H1 (cell line): ENCODE measurements at regions not wholly inside any gene's neighbourhood (a gene's known extent, or its start where the extent isn't known, plus 50 kb on each side); places are given as distances from the start of the nearest gene placed in this dataset.

Experiments
- CTCF ChIA-PET: fragments of 300-600 bp; sonication (Branson Sonifier 250); formaldehyde crosslinking; loops from one replicate; lab custom pipeline; 2021; ENCODE audit not compliant: partially characterized antibody; lab: Charles Lee
- POLR2A ChIA-PET: fragments of 300-600 bp; sonication (Branson Sonifier 250); formaldehyde crosslinking; loops from one replicate; lab custom pipeline; 2021; ENCODE audit warnings: inconsistent platforms; ENCODE audit not compliant: partially characterized antibody; lab: Charles Lee
- DNase-seq, 2 experiments: peaks; one replicate each; pipeline versions ENCODE4 v3.0.0 to v3.0.0-alpha.2; 2010 to 2022; ENCODE audit warnings: low spot score in 2 of 2, low read depth in 1 of 2, mixed read lengths in 1 of 2
- FAIRE-seq: peaks from 2 replicates; lab custom pipeline; 2011; peaks lifted over from hg19 to GRCh38; lab: Jason Lieb, UNC
- H2AFZ ChIP-seq: 2 replicates; pipeline ENCODE4 v1.8.1; 2012; ENCODE audit warnings: low read length, inconsistent platforms
- H2AK5ac ChIP-seq: 2 replicates; pipeline ENCODE4 v1.6.1; 2013; ENCODE audit warnings: low read depth, low read length
- H2BK120ac ChIP-seq: replicated peaks from 2 replicates; pipeline ENCODE3; 2013; ENCODE audit warnings: low read depth, low read length, inconsistent platforms
- H2BK12ac ChIP-seq: 2 replicates; pipeline ENCODE4 v1.6.1; 2013; ENCODE audit warnings: low read depth, low read length
- H2BK15ac ChIP-seq: 2 replicates; pipeline ENCODE4 v1.6.1; 2013; ENCODE audit warnings: low read length
- H2BK20ac ChIP-seq: 2 replicates; pipeline ENCODE4 v1.6.1; 2013; ENCODE audit warnings: low read length
- H2BK5ac ChIP-seq: 2 replicates; pipeline ENCODE4 v1.6.1; 2013; ENCODE audit warnings: low read depth, low read length
- H3K14ac ChIP-seq: 2 replicates; pipeline ENCODE4 v1.6.1; 2013; ENCODE audit warnings: inconsistent platforms; ENCODE audit not compliant: insufficient read length
- H3K18ac ChIP-seq: 2 replicates; pipeline ENCODE4 v1.6.1; 2013; ENCODE audit warnings: low read length; ENCODE audit errors: extremely low read depth
- H3K23ac ChIP-seq: 2 replicates; pipeline ENCODE4 v1.6.1; 2013; ENCODE audit warnings: inconsistent platforms; ENCODE audit not compliant: insufficient read length
- H3K23me2 ChIP-seq: 2 replicates; pipeline ENCODE4 v1.6.1; 2013; ENCODE audit warnings: low read depth, low read length
- H3K27ac ChIP-seq: 2 replicates; pipeline ENCODE4 v1.6.1; 2011; ENCODE audit warnings: low read depth, low read length, inconsistent platforms
- H3K27me3 ChIP-seq, 4 experiments: replicated peaks in 1 of 4; 1 replicate in 1 of 4; 2 replicates in 3 of 4; pipeline versions ENCODE4 v1.6.1 to v1.8.1; 2011 to 2013; ENCODE audit warnings: low read length in 3 of 4, mild to moderate bottlenecking in 3 of 4, inconsistent platforms in 2 of 4, mixed read lengths in 2 of 4, moderate library complexity in 1 of 4; ENCODE audit not compliant: control insufficient read depth in 3 of 4, insufficient read depth in 3 of 4; ENCODE audit errors: extremely low read depth in 1 of 4
- H3K36me3 ChIP-seq, 4 experiments: 2 replicates each; pipeline versions ENCODE4 v1.6.1 to v1.8.1; 2011 to 2013; ENCODE audit warnings: mild to moderate bottlenecking in 4 of 4, low read length in 3 of 4, moderate library complexity in 2 of 4, control low read depth in 1 of 4, inconsistent platforms in 1 of 4; ENCODE audit not compliant: insufficient read depth in 4 of 4, control insufficient read depth in 2 of 4
- H3K4ac ChIP-seq: replicated peaks from 2 replicates; pipeline ENCODE3; 2013; ENCODE audit warnings: low read length, low read depth, mixed read lengths, inconsistent platforms; ENCODE audit not compliant: insufficient read length
- H3K4me1 ChIP-seq, 4 experiments: replicated peaks in 1 of 4; 1 replicate in 1 of 4; 2 replicates in 3 of 4; pipeline versions ENCODE4 v1.6.1 to v1.8.1; 2011 to 2013; ENCODE audit warnings: low read length in 3 of 4, inconsistent platforms in 2 of 4, mixed read lengths in 1 of 4; ENCODE audit not compliant: insufficient read depth in 4 of 4, control insufficient read depth in 3 of 4
- H3K4me2 ChIP-seq, 2 experiments: 2 replicates each; pipeline versions ENCODE4 v1.6.1 to v1.8.1; 2011 to 2013; ENCODE audit warnings: low read depth in 2 of 2, low read length in 2 of 2, control low read depth in 1 of 2, inconsistent platforms in 1 of 2, mild to moderate bottlenecking in 1 of 2; ENCODE audit not compliant: insufficient read depth in 1 of 2
- H3K4me3 ChIP-seq, 4 experiments: fragments of 200-600, 300-600 bp in 1 of 4; sonication (generic), shearing (Covaris generic), sonication (Bioruptor Twin) in 1 of 4; 2 replicates each; pipeline versions ENCODE4 v1.5.1 to v1.8.1; 2011 to 2016; ENCODE audit warnings: low read length in 4 of 4, low read depth in 3 of 4, control low read depth in 2 of 4, inconsistent platforms in 2 of 4, mild to moderate bottlenecking in 2 of 4, mixed read lengths in 1 of 4, moderate library complexity in 1 of 4; ENCODE audit not compliant: insufficient read depth in 2 of 4; ENCODE audit errors: extremely low read depth in 1 of 4
- H3K56ac ChIP-seq: replicated peaks from 2 replicates; pipeline ENCODE3; 2013; ENCODE audit warnings: low read depth, mild to moderate bottlenecking, mixed read lengths, low read length, inconsistent platforms; ENCODE audit not compliant: insufficient read length
- H3K79me1 ChIP-seq: 2 replicates; pipeline ENCODE4 v1.6.1; 2013; ENCODE audit warnings: low read depth, low read length, control low read depth
- H3K79me2 ChIP-seq, 2 experiments: 2 replicates each; pipeline versions ENCODE4 v1.6.1 to v1.8.1; 2012 to 2013; ENCODE audit warnings: low read length in 2 of 2, mild to moderate bottlenecking in 2 of 2, inconsistent platforms in 1 of 2; ENCODE audit not compliant: insufficient read depth in 2 of 2, control insufficient read depth in 1 of 2
- H3K9ac ChIP-seq, 4 experiments: replicated peaks in 1 of 4; 1 replicate in 1 of 4; 2 replicates in 3 of 4; pipeline versions ENCODE4 v1.6.1 to v1.8.1; 2011 to 2013; ENCODE audit warnings: low read depth in 3 of 4, low read length in 3 of 4, control low read depth in 2 of 4, mild to moderate bottlenecking in 2 of 4, moderate library complexity in 2 of 4, inconsistent platforms in 1 of 4; ENCODE audit errors: extremely low read depth in 1 of 4
- H3K9me3 ChIP-seq, 2 experiments: 2 replicates each; pipeline versions ENCODE4 v1.6.1 to v1.8.1; 2012 to 2013; ENCODE audit warnings: mild to moderate bottlenecking in 2 of 2, moderate library complexity in 2 of 2, control low read depth in 1 of 2, inconsistent platforms in 1 of 2, low read depth in 1 of 2, low read length in 1 of 2, mixed read lengths in 1 of 2; ENCODE audit not compliant: insufficient read depth in 2 of 2
- H4K20me1 ChIP-seq, 2 experiments: replicated peaks in 1 of 2; 2 replicates each; pipeline versions ENCODE3 to v1.8.1; 2011 to 2013; ENCODE audit warnings: inconsistent platforms in 2 of 2, low read length in 2 of 2, mild to moderate bottlenecking in 1 of 2; ENCODE audit not compliant: insufficient read depth in 2 of 2, control insufficient read depth in 1 of 2
- H4K5ac ChIP-seq: 2 replicates; pipeline ENCODE4 v1.6.1; 2013; ENCODE audit warnings: low read length, low read depth, mixed read lengths, inconsistent platforms; ENCODE audit not compliant: insufficient read length
- H4K8ac ChIP-seq: 2 replicates; pipeline ENCODE4 v1.8.0; 2013; ENCODE audit warnings: mild to moderate bottlenecking, moderate library complexity, low read length, inconsistent platforms; ENCODE audit not compliant: insufficient read depth; ENCODE audit errors: extremely low read depth
- H4K91ac ChIP-seq: replicated peaks from 2 replicates; pipeline ENCODE3; 2013; ENCODE audit warnings: low read length, mixed read lengths, inconsistent platforms; ENCODE audit not compliant: insufficient read length
- CEBPB ChIP-seq: IDR thresholded peaks from 2 replicates; pipeline ENCODE4 v1.6.1; 2012; ENCODE audit warnings: low read depth, low read length
- EP300 ChIP-seq, 2 experiments: IDR thresholded peaks; 1 replicate in 1 of 2; 2 replicates in 1 of 2; pipeline ENCODE4 v1.6.1; 2011 to 2012; ENCODE audit warnings: low read depth in 2 of 2, low read length in 2 of 2, mild to moderate bottlenecking in 2 of 2, borderline replicate concordance in 1 of 2, inconsistent platforms in 1 of 2, moderate library complexity in 1 of 2
- EZH2 ChIP-seq: fragments of 200-600 bp; sonication (generic); IDR thresholded peaks from 2 replicates; pipeline ENCODE4 v1.7.1; 2012; ENCODE audit warnings: low read depth, mild to moderate bottlenecking, moderate library complexity, low read length, inconsistent platforms; ENCODE audit not compliant: severe bottlenecking
- HDAC6 ChIP-seq: IDR thresholded peaks from one replicate; pipeline ENCODE4 v1.7.1; 2012; ENCODE audit warnings: low read depth, mild to moderate bottlenecking, inconsistent platforms, low read length, moderate library complexity
- NRF1 ChIP-seq: IDR thresholded peaks from 2 replicates; pipeline ENCODE4 v1.6.1; 2011; ENCODE audit warnings: mild to moderate bottlenecking, low read depth, low read length, improper control_type of control experiment
- RAD21 ChIP-seq, 2 experiments: IDR thresholded peaks in 1 of 2; conservative IDR thresholded peaks in 1 of 2; 2 replicates each; pipeline ENCODE4 v1.6.1; 2011; ENCODE audit warnings: low read depth in 2 of 2, low read length in 2 of 2, improper control_type of control experiment in 1 of 2, inconsistent platforms in 1 of 2, mild to moderate bottlenecking in 1 of 2, moderate library complexity in 1 of 2
- ZNF274 ChIP-seq: IDR thresholded peaks from 2 replicates; pipeline ENCODE4 v1.7.0; 2012; ENCODE audit warnings: low read length, borderline replicate concordance; ENCODE audit errors: extremely low read depth
- WGBS, 2 experiments: shearing (Covaris generic) in 1 of 2; methylation state at CpG; one replicate each; pipeline versions ENCODE4 v1.1.6 to v1.1.7; 2013 to 2015; ENCODE audit warnings: low lambda C conversion rate in 2 of 2, mixed read lengths in 2 of 2, inconsistent platforms in 1 of 2, low coverage in 1 of 2, missing lambda C conversion rate in 1 of 2; ENCODE audit not compliant: insufficient replicate concordance in 2 of 2, insufficient coverage in 1 of 2, insufficient read length in 1 of 2; ENCODE audit errors: extremely low coverage in 1 of 2, missing lambda C conversion rate in 1 of 2; 5-methylcytosine and 5-hydroxymethylcytosine counted together
- TF ChIP-seq, protein P1 (sequence below), 3 experiments: IDR thresholded peaks; 1 replicate in 2 of 3; 2 replicates in 1 of 3; pipeline versions ENCODE4 v1.5.1 to v1.6.1; 2011; ENCODE audit warnings: low read length in 3 of 3, mild to moderate bottlenecking in 3 of 3, inconsistent platforms in 2 of 3, low read depth in 1 of 3, moderate library complexity in 1 of 3; ENCODE audit not compliant: insufficient read depth in 1 of 3; ENCODE audit errors: control extremely low read depth in 1 of 3

DNA sequence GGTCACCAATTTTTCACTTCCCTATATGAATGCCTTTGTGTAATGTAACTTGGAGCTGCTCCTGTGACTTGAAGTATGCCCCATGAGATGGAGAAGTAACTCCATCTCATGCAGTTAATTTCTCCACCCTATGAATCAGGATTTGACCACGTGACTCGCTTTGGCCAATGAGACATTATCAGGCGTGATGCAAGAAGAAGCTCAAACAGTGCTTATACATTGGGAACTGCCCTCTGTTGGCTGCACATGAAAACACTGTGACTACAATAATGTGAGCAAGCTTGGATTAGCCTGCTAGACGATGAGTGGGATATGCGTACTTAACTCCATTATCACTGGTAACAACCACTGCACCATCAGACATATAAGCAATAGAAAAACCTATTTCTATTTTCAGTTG, 684.4 kb downstream of the PLA2G4A start:
- TF ChIP-seq ZNF274 = no peak
- TF ChIP-seq, protein P1, sequence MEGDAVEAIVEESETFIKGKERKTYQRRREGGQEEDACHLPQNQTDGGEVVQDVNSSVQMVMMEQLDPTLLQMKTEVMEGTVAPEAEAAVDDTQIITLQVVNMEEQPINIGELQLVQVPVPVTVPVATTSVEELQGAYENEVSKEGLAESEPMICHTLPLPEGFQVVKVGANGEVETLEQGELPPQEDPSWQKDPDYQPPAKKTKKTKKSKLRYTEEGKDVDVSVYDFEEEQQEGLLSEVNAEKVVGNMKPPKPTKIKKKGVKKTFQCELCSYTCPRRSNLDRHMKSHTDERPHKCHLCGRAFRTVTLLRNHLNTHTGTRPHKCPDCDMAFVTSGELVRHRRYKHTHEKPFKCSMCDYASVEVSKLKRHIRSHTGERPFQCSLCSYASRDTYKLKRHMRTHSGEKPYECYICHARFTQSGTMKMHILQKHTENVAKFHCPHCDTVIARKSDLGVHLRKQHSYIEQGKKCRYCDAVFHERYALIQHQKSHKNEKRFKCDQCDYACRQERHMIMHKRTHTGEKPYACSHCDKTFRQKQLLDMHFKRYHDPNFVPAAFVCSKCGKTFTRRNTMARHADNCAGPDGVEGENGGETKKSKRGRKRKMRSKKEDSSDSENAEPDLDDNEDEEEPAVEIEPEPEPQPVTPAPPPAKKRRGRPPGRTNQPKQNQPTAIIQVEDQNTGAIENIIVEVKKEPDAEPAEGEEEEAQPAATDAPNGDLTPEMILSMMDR (IDR thresholded peaks at IDR 0.05; ENCODE audit: control extremely low read depth in 1 of 3, insufficient read depth in 1 of 3, low read depth in 1 of 3, low read length in 3 of 3) = peak in 1 of 3 experiments; percentile 26; a peak in 1 of 4 replicates
- TF ChIP-seq CEBPB = peak; percentile 35; the same call in 1 of the 2 replicates
- peak; percentile 10 to 27; a peak in 2 of 4 replicates for TF ChIP-seq RAD21 (IDR thresholded peaks at IDR 0.05 in 1 of 2, conservative IDR thresholded peaks at IDR 0.05 in 1 of 2; ENCODE audit: low read depth in 2 of 2, low read length in 2 of 2)
- TF ChIP-seq EZH2 = no peak
- TF ChIP-seq HDAC6 = no peak
- TF ChIP-seq EP300 (IDR thresholded peaks at IDR 0.05; ENCODE audit: borderline replicate concordance in 1 of 2, low read depth in 2 of 2, low read length in 2 of 2) = no peak
- no peak for TF ChIP-seq NRF1
- no peaks in the 10 kb centered on the region for H3K27me3 ChIP-seq
- H3K23me2 ChIP-seq = no peaks in the 10 kb centered on the region
- H3K9me3 ChIP-seq = no peaks in the 10 kb centered on the region
- peaks cover 0 to 3% (median 0%) of the 10 kb centered on the region in 4 experiments; a peak in 2 of 7 replicates for H3K4me1 ChIP-seq
- H2BK12ac ChIP-seq = no peak overlapping the region
- H4K20me1 ChIP-seq = no peaks in the 10 kb centered on the region
- ChIA-PET CTCF (interaction anchor here (0.5 to 0.7 kb wide), 2 partner anchors 11 to 116 kb away, joined by 3 read pairs; no protein-coding TSS in a partner anchor), POLR2A (no interaction called here)
- no peak overlapping the region for H2BK120ac ChIP-seq
- H3K14ac ChIP-seq = no peak overlapping the region
- no peak overlapping the region for H2BK20ac ChIP-seq
- FAIRE-seq = no peak
- no peak for DNase-seq
- no peak overlapping the region for H2AK5ac ChIP-seq
- no peak overlapping the region for H3K4me2 ChIP-seq
- no peaks in the 10 kb centered on the region for H3K36me3 ChIP-seq
- H4K91ac ChIP-seq = no peak overlapping the region
- H3K4ac ChIP-seq = no peak overlapping the region
- no peak overlapping the region for H3K4me3 ChIP-seq
- no peak overlapping the region for H2BK15ac ChIP-seq
- no peak overlapping the region for H3K27ac ChIP-seq
- no peak overlapping the region for H2AFZ ChIP-seq
- H3K9ac ChIP-seq = no peak overlapping the region
- H3K56ac ChIP-seq = no peak overlapping the region
- H4K5ac ChIP-seq = no peak overlapping the region
- no peak overlapping the region for H3K23ac ChIP-seq
- H4K8ac ChIP-seq = no peak overlapping the region
- no peak overlapping the region for H2BK5ac ChIP-seq
- 72% methylated on average over 5 of the region's 5 CpGs; no CpG with 5 or more reads in 1 of the 2 experiments for WGBS, 2 experiments
- H3K79me2 ChIP-seq = no peaks in the 10 kb centered on the region
- no peak overlapping the region for H3K18ac ChIP-seq
- H3K79me1 ChIP-seq = no peaks in the 10 kb centered on the region
